Kidney capillary endothelial cell (primary cell): ENCODE measurements at regions not wholly inside any gene's neighbourhood (a gene's known extent, or its start where the extent isn't known, plus 50 kb on each side); places are given as distances from the start of the nearest gene placed in this dataset.
"Not testable (repeated sequence)": the region's sequence is repeated elsewhere in the genome, so short reads cannot be mapped to it uniquely, and the experiment has no call there.

Experiments used
- DNase-seq: peaks from one replicate; pipeline ENCODE4 v3.0.0-alpha.2; 2018; ENCODE audit warnings: low spot score

- DNase-seq = peak; percentile 85
Measured at GRCh38 chr12:75759842-75760572, 248.6 kb upstream of the KRR1 start.

- no peak for DNase-seq
Measured at GRCh38 chr12:75759196-75759595, 247.8 kb upstream of the KRR1 start.

DNA sequence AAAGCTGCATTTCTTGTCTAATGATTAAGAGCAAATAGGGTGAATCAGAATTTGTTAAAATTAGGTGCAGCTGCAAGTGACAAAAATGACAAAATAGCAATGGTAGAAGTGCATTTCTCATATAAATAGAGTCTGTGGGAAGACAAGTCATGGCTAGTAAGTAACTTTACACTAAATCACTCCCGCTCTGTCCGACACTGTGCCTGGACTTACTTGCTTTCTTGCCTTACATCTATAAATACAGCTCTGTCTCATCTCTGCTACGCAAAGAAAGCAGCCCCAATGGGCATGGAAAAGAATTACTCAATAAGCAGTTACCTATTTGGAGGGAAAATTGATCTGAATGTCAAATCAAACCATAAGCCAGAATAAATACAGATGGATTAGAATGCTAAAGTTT, 245.4 kb upstream of the KRR1 start:
- DNase-seq = no peak

DNA sequence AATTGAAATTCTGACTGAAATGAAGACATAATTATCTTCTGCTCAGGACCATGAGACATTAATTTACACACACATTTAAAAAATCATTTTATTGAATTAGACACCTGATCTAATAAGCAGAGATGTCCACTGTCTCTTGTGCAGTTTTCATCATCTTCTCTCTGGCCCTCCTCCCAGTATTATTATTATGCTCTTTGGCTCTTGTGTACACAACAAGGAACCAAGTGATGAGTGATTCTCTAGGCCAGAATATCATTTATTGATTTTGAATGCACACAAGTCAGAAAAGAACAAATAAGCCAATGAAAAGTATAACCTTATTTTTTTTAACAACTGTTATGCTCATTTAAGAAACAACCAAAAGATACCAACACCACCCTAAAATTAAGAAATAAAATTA, 244.7 kb upstream of the KRR1 start:
- no peak for DNase-seq

DNA sequence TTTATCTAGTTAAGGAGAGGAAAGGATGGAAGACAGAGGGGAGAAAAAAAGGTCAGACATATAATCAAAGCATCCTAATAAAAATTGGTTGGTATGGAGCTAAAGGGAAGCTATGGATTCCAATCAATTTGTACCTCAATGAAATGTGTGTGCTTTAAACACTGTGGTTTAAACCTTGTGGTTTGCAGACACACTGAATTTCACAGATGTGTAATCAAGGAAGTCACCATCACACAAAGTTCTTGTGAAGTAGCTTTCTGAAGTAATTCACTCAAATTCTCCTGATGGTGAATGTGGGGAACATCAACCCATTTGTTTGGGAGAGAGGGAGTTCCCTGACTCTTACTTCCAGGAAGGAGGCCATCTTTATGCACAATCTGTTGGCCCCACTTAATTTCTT, 243.3 kb upstream of the KRR1 start:
- DNase-seq = no peak

- DNase-seq = no peak
Measured at GRCh38 chr12:75754141-75754540, 242.7 kb upstream of the KRR1 start.

DNA sequence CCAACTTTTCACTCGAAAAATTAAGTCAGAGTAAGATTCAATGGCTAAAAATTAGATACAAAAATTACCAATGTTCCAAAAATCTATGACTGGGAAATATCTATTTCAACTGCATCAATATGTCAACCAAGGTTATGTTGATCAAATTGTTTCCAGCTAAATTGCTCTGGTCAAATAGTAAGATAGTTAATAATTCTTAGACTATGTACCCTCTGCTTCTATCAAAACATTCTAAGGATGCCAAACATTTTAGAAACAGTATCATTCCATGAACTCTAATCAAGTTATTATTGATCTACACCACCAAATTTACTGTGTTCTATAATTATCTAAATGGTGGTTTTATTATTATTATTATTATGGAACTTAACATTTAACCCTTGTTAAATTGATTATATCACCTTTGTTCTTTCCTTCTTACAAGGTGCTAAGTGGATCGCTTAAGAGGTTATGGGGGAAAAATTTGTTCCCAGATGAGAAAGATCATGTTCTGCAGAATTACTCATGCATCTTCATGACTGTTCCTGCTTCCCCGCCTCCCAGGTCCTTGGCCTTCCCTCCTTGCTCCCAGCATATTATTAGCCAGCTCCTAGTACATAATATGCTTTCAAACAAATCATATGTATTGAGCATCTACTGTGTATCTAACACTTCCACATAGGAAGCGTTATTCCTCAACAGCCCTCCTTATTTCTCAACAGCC, 240.5 kb upstream of the KRR1 start:
- no peak for DNase-seq

DNA sequence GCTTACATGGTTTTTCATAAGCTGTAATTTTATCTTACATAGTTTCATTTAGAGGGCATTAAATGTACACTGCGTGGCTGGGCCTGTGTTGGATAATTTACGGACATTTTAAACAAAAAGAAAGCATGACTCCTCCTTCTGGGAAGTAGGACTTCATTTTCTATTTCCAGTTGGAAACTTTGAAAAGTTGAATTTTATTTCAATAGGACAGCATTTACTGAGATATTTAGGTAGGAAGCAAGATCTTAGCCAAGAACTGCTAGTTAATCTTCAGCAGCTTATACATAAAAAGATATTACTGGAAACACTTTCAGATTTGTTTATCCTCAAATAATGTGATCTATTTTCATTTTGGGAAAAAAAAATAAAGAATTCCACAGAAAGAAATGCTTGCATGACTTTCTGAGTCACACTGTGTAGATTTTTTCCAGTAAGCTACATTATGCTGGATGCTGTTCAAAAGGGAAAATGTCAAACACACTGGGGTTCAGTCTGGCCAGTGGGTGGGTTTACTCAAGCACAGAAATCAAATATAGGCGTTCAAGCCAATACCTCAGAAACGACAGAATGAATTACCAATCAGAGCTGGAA, 239.4 kb upstream of the KRR1 start:
- DNase-seq = no peak

DNA sequence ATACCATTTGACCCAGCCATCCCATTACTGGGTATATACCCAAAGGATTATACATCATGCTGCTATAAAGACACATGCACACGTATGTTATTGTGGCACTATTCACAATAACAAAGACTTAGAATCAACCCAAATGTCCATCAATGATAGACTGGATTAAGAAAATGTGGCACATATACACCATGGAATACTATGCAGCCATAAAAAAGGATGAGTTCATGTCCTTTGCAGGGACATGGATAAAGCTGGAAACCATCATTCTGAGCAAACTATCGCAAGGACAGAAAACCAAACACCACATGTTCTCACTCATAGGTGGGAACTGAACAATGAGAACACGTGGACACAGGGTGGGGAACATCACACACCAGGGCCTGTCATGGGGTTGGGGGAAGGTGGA, 237.6 kb upstream of the KRR1 start:
- not testable (repeated sequence) for DNase-seq

DNA sequence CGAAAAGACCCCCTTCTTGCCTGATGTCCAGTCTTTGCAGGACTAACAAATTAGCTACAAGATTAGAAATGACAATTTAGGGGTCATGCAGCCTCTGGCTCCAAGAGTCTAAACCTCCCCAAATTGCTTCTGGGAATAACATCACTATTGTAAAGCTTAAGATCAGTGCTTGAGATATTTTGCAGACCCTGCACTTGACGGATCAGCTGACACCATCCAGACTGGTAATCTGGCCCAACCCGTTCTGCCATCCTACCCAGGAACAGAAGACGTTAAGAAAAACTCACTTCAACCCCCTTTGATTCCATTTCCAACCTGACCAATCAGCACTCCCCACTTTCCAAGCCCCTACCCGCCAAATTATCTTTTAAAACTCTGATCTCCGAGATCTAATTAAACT, 236.7 kb upstream of the KRR1 start:
- no peak for DNase-seq

GRCh38 chr12:75747572-75748021, 236.2 kb upstream of the KRR1 start:
- no peak for DNase-seq

GRCh38 chr12:75746621-75747020, 235.2 kb upstream of the KRR1 start:
- DNase-seq = no peak

GRCh38 chr12:75744607-75745256, 233.3 kb upstream of the KRR1 start:
- no peak for DNase-seq

- no peak for DNase-seq
Measured at GRCh38 chr12:75742961-75743360, 231.6 kb upstream of the KRR1 start.

- DNase-seq = no peak
Measured at GRCh38 chr12:75742048-75742447, 230.6 kb upstream of the KRR1 start.

DNA sequence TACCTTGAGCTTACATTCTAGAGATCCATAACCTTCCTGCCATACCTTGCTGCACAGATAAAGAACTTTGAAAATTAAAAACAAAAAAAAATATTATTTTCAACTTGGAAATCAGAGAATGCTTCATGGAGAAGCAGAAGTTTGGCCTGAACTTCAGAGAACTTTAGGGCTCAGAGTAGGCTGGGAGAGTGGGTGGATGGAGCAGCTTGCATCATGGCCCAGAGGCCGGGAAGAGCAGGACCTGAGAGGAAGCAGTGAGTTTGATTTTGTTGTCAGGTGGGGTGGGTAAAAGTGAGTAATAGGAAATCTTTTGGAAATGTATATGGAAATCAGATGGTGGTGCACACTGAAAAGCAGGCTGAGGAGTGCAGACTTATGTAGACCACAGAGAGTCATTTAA, 228.5 kb upstream of the KRR1 start:
- no peak for DNase-seq

- not testable (repeated sequence) for DNase-seq
Measured at GRCh38 chr12:75739098-75739497, 227.7 kb upstream of the KRR1 start.

GRCh38 chr12:75738486-75738885, 227.1 kb upstream of the KRR1 start:
- DNase-seq = no peak

- DNase-seq = no peak
Measured at GRCh38 chr12:75735853-75736252, 224.4 kb upstream of the KRR1 start.

DNA sequence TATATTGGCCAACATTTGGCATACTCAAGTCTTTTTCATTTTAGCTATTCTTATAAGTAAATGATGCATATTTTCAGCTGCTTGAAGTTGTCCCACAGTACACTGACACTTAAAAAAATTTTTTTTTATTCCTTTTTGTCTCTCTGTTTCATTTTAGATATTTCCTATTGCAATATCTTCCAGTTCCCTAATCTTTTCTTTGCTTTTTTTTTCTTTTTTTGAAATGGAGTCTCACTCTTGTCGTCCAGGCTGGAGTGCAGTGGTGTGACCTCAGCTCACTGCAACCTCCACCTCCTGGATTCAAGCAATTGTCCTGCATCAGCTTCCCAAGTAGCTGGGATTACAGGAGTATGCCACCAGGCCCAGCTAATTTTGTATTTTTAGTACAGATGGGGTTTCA, 217.4 kb upstream of the KRR1 start:
- no peak for DNase-seq

- DNase-seq = no peak
Measured at GRCh38 chr12:75727577-75727976, 216.2 kb upstream of the KRR1 start.

GRCh38 chr12:75725521-75726111, 214.2 kb upstream of the KRR1 start:
- peak; percentile 85 for DNase-seq
